Body of pancreas (tissue), 4 donors: ENCODE measurements at regions not wholly inside any gene's neighbourhood (a gene's known extent, or its start where the extent isn't known, plus 50 kb on each side); places are given as distances from the start of the nearest gene placed in this dataset.

Source experiments
- ATAC-seq: fragments of 150-250 bp; one replicate; pipeline ENCODE4 v1.9.1; 2016
- DNase-seq, 4 donors: peaks; one replicate each; pipeline ENCODE4 v3.0.0-alpha.2; 2019
- H3K27ac ChIP-seq, 4 donors: fragments of 200-600 bp; sonication (generic); 1 replicate in 3 of 4; 2 replicates in 1 of 4; pipeline versions ENCODE4 v1.5.1 to v1.6.1; 2016 to 2019; ENCODE audit warnings: mild to moderate bottlenecking in 1 of 4, mixed read lengths in 1 of 4, moderate library complexity in 1 of 4
- H3K27me3 ChIP-seq, 2 donors: fragments of 200-600 bp; sonication (generic); one replicate each; pipeline ENCODE4 v1.6.0; 2016; ENCODE audit warnings: mild to moderate bottlenecking in 1 of 2
- H3K36me3 ChIP-seq, 2 donors: fragments of 200-600 bp; sonication (generic); replicated peaks in 1 of 2; 2 replicates each; pipeline ENCODE4 v1.5.1; 2016; ENCODE audit warnings: low read depth in 2 of 2; ENCODE audit not compliant: insufficient read depth in 1 of 2
- H3K4me1 ChIP-seq: fragments of 200-600 bp; sonication (generic); one replicate; pipeline ENCODE4 v1.6.0; 2016
- H3K4me3 ChIP-seq, 2 donors: fragments of 200-600 bp; sonication (generic); 1 replicate in 1 of 2; 2 replicates in 1 of 2; pipeline ENCODE4 v1.5.1; 2016 to 2019
- H3K9me3 ChIP-seq, 3 donors: fragments of 200-600 bp; sonication (generic); 1 replicate in 2 of 3; 2 replicates in 1 of 3; pipeline ENCODE4 v1.5.1; 2016
- CTCF ChIP-seq, 7 experiments: fragments of 450-650 bp in 4 of 7; fragments of 200-600 bp in 3 of 7; sonication (generic) in 3 of 7; IDR thresholded peaks; one replicate each; pipeline ENCODE4 v1.5.1; 2016 to 2019; ENCODE audit warnings: antibody characterized with exemption in 7 of 7
- POLR2A ChIP-seq, 3 donors: fragments of 450-650 bp; IDR thresholded peaks; one replicate each; pipeline ENCODE4 v1.6.1; 2016; ENCODE audit warnings: antibody characterized with exemption in 3 of 3, mild to moderate bottlenecking in 2 of 3
- WGBS, 2 donors: methylation state at CpG; one replicate each; pipeline ENCODE4 v1.1.5; 2017; 5-methylcytosine and 5-hydroxymethylcytosine counted together
- intact Hi-C: fragments of 100-400 bp; cut with DNase I; formaldehyde crosslinking; loops from one replicate; pipeline ENCODE4 v1.15.1; 2023

- no peak for DNase-seq
- no peak overlapping the region for H3K4me3 ChIP-seq
- no peaks in the 10 kb centered on the region for H3K36me3 ChIP-seq
- peaks cover 0 to 4% (median 0%) of the 10 kb centered on the region in 3 donors for H3K9me3 ChIP-seq
- H3K27me3 ChIP-seq: no peaks in the 10 kb centered on the region
- ATAC-seq: no peak
- H3K4me1 ChIP-seq: no peaks in the 10 kb centered on the region
- no peak overlapping the region for H3K27ac ChIP-seq
- intact Hi-C loops: no loop called here
- TF ChIP-seq CTCF (IDR thresholded peaks at IDR 0.05): no peak
- no peak for TF ChIP-seq POLR2A (IDR thresholded peaks at IDR 0.05)
Observed at GRCh38 chr13:89684896-89685295, 1662.6 kb upstream of the MIR17HG start.

GRCh38 chr13:89686171-89686570, 1661.3 kb upstream of the MIR17HG start:
- WGBS, 2 donors: 56 to 59% methylated on average over 5 of the region's 5 CpGs
- H3K4me1 ChIP-seq: no peaks in the 10 kb centered on the region
- no peaks in the 10 kb centered on the region for H3K36me3 ChIP-seq
- H3K27me3 ChIP-seq: no peaks in the 10 kb centered on the region
- intact Hi-C loops: no loop called here
- ATAC-seq: no peak
- H3K27ac ChIP-seq: no peak overlapping the region
- peaks cover 0 to 4% (median 0%) of the 10 kb centered on the region in 3 donors for H3K9me3 ChIP-seq
- H3K4me3 ChIP-seq: no peak overlapping the region
- TF ChIP-seq CTCF (IDR thresholded peaks at IDR 0.05) (no peak), POLR2A (IDR thresholded peaks at IDR 0.05) (no peak)
- DNase-seq: no peak

- ATAC-seq: no peak
Observed at GRCh38 chr13:89687066-89687465, 1660.4 kb upstream of the MIR17HG start.

GRCh38 chr13:89688918-89689317, 1658.6 kb upstream of the MIR17HG start:
- Histone ChIP-seq H3K4me3 (no peak overlapping the region), H3K27ac (no peak overlapping the region), H3K27me3 (no peaks in the 10 kb centered on the region), H3K4me1 (no peaks in the 10 kb centered on the region), H3K9me3 (no peaks in the 10 kb centered on the region), H3K36me3 (no peaks in the 10 kb centered on the region)
- WGBS, 2 donors: 62 to 70% methylated on average over 3 of the region's 3 CpGs
- peak in 2 of 4 donors; percentile 6 to 12 for DNase-seq
- ATAC-seq: no peak
- intact Hi-C loops: no loop called here
- TF ChIP-seq CTCF (IDR thresholded peaks at IDR 0.05) (no peak), POLR2A (IDR thresholded peaks at IDR 0.05) (no peak)

More at GRCh38 chr13:89687066-89687465, 1660.4 kb upstream of the MIR17HG start:
- H3K27me3 ChIP-seq: no peaks in the 10 kb centered on the region
- no peaks in the 10 kb centered on the region for H3K4me1 ChIP-seq
- no peaks in the 10 kb centered on the region for H3K36me3 ChIP-seq
- WGBS, 2 donors: 61 to 70% methylated on average over 5 of the region's 5 CpGs
- TF ChIP-seq CTCF (IDR thresholded peaks at IDR 0.05) (no peak), POLR2A (IDR thresholded peaks at IDR 0.05) (no peak)
- peaks cover 0 to 4% (median 0%) of the 10 kb centered on the region in 3 donors for H3K9me3 ChIP-seq
- intact Hi-C loops: no loop called here
- DNase-seq: no peak
- no peak overlapping the region for H3K27ac ChIP-seq
- H3K4me3 ChIP-seq: no peak overlapping the region

- DNase-seq (no peak), ATAC-seq (no peak)
- no peaks in the 10 kb centered on the region for H3K27me3 ChIP-seq
- no peaks in the 10 kb centered on the region for H3K9me3 ChIP-seq
- H3K4me1 ChIP-seq: no peaks in the 10 kb centered on the region
- TF ChIP-seq CTCF (IDR thresholded peaks at IDR 0.05) (no peak), POLR2A (IDR thresholded peaks at IDR 0.05) (no peak)
- H3K36me3 ChIP-seq: no peaks in the 10 kb centered on the region
- H3K4me3 ChIP-seq: no peak overlapping the region
- no peak overlapping the region for H3K27ac ChIP-seq
- intact Hi-C loops: no loop called here
- WGBS, 2 donors: 35 to 40% methylated on average over 1 of the region's 1 CpG
Observed at GRCh38 chr13:89694451-89694850, 1653.0 kb upstream of the MIR17HG start.
